GM19397 (cell line): ENCODE measurements at regions not wholly inside any gene's neighbourhood (a gene's known extent, or its start where the extent isn't known, plus 50 kb on each side); places are given as distances from the start of the nearest gene placed in this dataset.

ENCODE experiments used
- ATAC-seq: cut with Tn5 transposase; IDR thresholded peaks from one replicate; pipeline ENCODE4 v1.9.1; 2021; ENCODE audit warnings: mild to moderate bottlenecking, moderate library complexity; ENCODE audit not compliant: unreplicated experiment

DNA sequence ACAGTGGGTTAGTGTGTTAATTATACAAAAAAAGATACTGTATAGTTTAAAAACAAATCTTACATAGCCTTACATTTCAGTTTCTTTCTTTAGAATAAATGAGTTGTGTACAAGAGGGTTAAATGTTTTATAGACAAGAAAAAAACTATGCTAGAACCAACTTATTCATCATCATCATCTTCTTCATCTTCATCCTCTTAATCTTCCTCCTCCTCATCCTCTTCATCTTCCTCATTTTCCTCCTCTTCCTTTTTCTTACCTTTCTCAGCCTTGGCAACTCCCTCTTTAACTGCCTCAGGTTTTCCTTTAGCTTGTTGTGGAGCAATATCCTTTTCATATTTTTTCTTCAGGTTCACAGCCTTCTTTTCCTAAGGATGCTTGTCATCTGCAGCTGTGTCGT lies 53.7 kb downstream of the RPS12 start:
- no peak for ATAC-seq

GRCh38 chr6:132872923-132873322 lies 58.6 kb downstream of the RPS12 start:
- peak; percentile 100 for ATAC-seq

GRCh38 chr6:132877003-132877402 lies 62.6 kb downstream of the RPS12 start:
- ATAC-seq, result no peak

DNA sequence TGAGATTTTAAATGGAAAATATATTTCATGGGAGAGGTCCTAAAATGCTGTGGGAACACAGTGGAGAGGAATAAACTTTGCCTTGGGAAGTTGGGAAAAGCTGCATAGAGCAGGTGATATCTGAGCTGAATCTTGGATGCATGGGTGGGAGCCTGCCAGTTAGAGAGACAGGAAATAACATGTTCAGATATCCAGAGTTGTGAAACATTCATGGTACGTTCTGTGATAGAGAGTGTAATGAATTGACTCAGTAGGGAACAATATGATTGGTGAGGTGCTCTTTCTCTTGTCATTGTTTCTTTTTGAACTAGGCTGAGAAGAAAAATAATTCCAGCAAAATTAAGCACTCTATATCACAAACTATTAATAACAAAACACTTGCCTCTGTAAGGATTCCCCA lies 72.8 kb downstream of the RPS12 start:
- ATAC-seq, result no peak

DNA sequence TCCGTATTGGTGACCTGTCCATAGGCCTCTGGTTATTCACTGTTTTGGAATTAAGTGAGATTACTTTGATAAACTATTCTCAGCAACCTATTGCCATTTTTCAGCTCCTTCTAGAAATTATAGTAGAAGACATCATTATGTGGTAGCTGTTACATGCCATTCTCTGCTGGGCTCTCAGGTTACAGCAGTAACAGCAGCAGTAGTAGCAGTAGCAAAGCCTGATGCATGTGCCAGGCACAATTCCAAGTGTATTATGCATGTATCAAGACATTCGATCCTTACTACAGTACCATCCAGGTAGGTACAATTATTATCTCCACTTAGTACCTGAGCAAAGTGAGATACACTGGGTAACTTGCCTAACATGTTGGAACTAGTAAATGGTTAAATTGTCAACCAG lies 74.3 kb downstream of the RPS12 start:
- ATAC-seq, result no peak

DNA sequence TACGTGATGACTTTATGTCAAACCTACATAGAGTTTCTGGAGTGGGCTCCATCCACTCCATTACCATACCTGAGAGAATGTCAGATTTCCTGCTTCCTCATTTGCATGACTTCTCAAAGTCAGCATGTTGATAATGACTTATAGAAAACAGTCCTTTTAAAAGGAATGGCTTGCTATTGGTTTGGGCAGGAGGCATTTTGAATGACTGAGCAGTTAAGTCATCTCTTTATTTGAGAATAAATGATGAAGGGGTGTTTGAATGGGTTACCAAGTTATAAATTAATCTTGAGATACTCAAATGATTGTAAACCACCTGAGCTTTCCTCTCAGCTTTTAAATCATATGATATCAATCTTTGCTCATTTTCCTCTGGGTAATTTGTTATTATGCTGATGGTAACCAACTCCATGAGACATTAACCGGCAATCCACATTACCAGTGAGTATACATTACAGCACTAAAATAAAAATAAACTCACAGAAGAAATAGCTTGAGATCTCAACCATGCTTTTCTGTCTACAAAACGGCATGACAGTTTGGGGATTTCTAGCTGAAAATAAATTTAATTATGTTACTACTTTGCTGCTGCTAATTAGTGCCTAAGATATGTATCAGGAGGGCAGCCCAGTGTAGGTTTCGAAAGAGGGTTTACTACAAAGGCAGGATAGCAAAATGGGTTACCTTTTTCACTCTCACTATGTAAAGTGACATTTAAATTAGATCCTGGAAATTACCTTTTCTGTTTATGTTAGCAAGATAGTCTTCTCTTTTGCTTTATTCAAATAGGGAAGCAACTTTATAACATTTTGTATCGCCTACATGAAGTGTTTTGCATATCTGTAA lies 78.8 kb downstream of the RPS12 start:
- no peak for ATAC-seq

- ATAC-seq, result no peak
Measured at GRCh38 chr6:132893772-132894490, 79.6 kb downstream of the RPS12 start.

- no peak for ATAC-seq
Measured at GRCh38 chr6:132898376-132898775, 84.0 kb downstream of the RPS12 start.

GRCh38 chr6:132900849-132901248 lies 86.5 kb downstream of the RPS12 start:
- no peak for ATAC-seq

DNA sequence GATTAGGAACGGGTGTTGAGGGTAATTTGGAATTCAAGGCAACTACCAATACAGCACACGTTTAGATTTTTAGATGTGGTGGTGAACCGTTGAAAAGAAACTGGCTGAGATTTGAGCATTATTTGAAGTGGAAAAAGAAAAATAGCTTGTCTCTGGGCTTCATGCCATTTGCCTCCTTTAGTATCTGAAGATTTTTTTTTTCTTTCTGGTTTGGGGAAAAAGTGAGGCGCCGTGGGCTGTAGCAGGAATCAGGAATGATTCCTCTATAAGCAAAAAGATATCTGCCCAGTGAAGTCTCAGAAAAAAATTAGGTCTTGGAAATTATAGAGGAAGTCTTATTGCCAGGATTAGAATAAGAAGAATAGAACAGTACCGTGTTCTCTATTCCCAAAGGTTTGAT lies 88.5 kb downstream of the RPS12 start:
- ATAC-seq, result no peak

- no peak for ATAC-seq
Measured at GRCh38 chr6:132907231-132907630, 92.9 kb downstream of the RPS12 start.

- no peak for ATAC-seq
Measured at GRCh38 chr6:132907914-132908313, 93.5 kb downstream of the RPS12 start.

GRCh38 chr6:132909742-132910141 lies 95.4 kb downstream of the RPS12 start:
- no peak for ATAC-seq

- no peak for ATAC-seq
Measured at GRCh38 chr6:132910759-132911158, 96.4 kb downstream of the RPS12 start.

DNA sequence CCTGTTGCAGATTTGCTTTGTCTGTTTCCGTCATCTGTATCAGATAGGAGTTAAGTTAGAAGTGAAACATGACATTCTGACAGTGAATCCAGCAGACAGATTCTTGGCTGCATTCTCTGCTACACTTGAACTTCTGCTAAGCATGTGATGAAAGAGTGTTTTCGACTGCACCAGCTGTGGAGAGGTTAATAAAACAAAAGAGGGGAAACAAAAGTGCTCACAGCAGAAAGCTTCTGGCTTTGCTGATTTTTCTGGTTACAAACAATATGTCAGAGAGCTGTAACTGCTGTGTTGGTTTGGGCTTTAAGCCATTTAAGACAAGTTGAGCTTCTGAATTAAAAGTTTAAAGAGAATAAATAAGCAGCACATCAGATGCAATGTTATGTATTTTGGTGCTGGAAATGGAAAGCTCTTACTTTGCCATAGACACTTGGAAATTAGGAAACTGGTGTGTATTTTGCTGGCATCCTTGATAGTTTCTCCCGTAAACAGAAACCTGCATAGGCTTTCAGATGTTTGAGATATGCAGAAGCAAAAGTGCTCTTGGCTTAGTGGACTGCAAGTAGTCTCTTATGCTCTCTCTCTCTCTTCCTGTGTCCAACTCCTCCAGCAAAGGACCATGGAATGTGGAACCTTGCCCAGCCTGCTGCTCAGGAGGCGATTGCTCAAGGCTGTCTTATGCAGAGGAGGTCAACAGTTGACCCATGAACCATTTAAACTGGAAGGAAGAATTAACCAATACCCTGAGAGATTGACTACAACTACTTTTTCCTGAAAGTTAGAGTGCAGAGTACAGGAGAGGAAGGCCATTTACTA lies 104.9 kb downstream of the RPS12 start:
- ATAC-seq, result no peak

GRCh38 chr6:132927713-132928112 lies 113.3 kb downstream of the RPS12 start:
- no peak for ATAC-seq

GRCh38 chr6:132929141-132929540 lies 114.8 kb downstream of the RPS12 start:
- ATAC-seq, result no peak

DNA sequence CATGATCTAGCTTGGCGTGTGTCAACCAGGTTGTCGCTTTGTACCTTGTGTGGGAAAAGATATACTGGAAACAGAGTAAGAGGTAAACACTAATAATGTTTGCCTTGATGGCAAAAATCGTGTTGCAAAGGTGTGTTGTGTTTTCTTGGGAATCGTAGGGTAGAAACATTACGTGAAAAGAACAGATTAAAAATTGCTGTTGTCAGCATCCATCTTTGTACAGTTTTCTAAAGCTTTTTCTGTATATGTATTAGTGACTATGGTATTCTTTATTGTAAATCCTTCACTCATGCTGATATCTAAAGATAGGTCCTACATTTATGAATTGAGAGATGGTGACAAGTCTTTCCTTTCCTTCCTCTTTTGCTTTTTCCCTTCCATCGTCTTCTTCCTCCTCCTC lies 116.9 kb downstream of the RPS12 start:
- ATAC-seq, result no peak

DNA sequence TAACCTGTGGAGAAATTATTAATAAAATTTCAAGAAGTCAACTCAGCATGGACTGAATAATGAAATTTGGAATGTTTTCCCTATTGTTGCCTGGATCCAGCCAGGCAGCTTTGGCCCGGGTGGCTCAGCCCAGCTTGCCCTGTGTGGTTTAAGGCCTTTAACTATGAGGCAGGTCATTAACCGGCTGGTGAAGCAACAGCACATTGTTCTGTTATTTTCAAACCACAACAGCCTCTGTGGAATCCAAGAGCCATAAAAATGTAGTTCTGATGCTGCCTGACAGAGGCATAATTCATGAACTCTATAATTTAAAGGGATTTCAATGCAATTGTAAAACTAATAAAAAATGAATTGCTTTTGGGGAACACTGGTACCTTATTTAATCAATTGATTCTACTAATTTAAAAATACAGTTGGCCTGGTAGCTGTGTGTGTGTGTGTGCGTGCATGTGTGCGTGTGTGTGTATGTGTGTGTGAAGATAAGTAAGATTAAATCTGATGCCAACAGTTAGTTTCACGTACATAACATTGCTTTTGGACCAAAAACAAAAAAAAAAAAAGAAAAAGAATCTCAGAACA lies 117.7 kb downstream of the RPS12 start:
- no peak for ATAC-seq

DNA sequence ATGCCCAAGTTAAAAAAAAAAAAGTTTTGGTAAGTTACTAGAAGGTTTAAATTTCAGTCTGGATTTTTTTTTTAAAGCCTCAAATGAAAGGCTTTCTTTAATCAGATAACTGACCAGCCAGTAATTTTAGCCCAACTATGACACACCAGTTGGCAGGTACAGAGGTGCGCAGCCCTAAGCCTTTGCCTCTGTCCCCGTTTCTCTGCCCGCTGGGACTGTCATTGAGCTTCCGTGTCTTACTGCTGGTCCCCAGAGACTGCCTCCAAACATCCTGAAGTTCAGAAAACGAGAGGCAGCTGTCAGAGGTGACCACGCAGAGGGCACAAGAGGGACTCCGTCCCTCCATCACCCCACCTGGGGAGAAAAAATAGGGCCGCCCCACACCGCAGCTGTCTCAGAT lies 118.2 kb downstream of the RPS12 start:
- ATAC-seq, result no peak

DNA sequence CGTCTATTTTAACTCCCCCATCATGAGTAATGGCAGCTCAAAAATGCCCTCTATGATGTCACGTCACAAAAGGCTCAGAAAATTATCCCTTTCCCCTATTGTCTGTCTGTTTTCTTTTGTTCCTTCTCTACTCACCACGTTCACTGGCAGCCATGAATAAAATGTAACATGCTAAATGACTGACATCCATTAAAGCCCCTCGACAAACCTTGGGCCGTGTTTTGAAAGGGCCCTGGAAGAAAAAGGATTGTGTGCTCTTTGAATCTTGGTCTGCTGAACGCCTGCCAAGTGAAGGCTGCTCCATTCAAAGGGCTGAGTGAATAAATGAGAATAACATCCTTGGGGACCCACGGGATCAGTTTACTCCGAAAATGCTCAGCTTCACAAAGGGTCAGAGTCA lies 118.7 kb downstream of the RPS12 start:
- ATAC-seq, result no peak
